ENCODE measurements at regions not wholly inside any gene's neighbourhood (a gene's known extent, or its start where the extent isn't known, plus 50 kb on each side); places are given as distances from the start of the nearest gene placed in this dataset.

GRCh38 chr3:66860771-66861170, 137.3 kb upstream of the KBTBD8 start:
- TF ChIP-seq, protein P1, sequence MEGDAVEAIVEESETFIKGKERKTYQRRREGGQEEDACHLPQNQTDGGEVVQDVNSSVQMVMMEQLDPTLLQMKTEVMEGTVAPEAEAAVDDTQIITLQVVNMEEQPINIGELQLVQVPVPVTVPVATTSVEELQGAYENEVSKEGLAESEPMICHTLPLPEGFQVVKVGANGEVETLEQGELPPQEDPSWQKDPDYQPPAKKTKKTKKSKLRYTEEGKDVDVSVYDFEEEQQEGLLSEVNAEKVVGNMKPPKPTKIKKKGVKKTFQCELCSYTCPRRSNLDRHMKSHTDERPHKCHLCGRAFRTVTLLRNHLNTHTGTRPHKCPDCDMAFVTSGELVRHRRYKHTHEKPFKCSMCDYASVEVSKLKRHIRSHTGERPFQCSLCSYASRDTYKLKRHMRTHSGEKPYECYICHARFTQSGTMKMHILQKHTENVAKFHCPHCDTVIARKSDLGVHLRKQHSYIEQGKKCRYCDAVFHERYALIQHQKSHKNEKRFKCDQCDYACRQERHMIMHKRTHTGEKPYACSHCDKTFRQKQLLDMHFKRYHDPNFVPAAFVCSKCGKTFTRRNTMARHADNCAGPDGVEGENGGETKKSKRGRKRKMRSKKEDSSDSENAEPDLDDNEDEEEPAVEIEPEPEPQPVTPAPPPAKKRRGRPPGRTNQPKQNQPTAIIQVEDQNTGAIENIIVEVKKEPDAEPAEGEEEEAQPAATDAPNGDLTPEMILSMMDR (conservative IDR thresholded peaks at IDR 0.05; ENCODE audit: low read length) = no peak
- TF ChIP-seq EZH2phosphoT487 (IDR thresholded peaks at IDR 0.05; ENCODE audit: borderline replicate concordance, low read depth, low read length) = no peak
